Progenitor cell of endocrine pancreas (in vitro differentiated cells): ENCODE measurements at regions not wholly inside any gene's neighbourhood (a gene's known extent, or its start where the extent isn't known, plus 50 kb on each side); places are given as distances from the start of the nearest gene placed in this dataset.

Experiments
- DNase-seq: peaks from one replicate; pipeline ENCODE4 v3.0.0; 2021; ENCODE audit warnings: low spot score; ENCODE audit not compliant: unreplicated experiment
- H3K27ac Mint-ChIP-seq: 2 replicates; pipeline ENCODE4 v1.8.0; 2021; ENCODE audit warnings: mild to moderate bottlenecking, moderate library complexity, mixed read lengths
- H3K27me3 Mint-ChIP-seq: 2 replicates; pipeline ENCODE4 v1.8.0; 2021; ENCODE audit warnings: mixed read lengths
- H3K36me3 Mint-ChIP-seq: 2 replicates; pipeline ENCODE4 v1.8.0; 2022; ENCODE audit warnings: mixed read lengths; ENCODE audit not compliant: insufficient read depth
- H3K4me1 Mint-ChIP-seq: 2 replicates; pipeline ENCODE4 v1.8.0; 2021; ENCODE audit warnings: low read depth, mixed read lengths
- H3K4me3 Mint-ChIP-seq: 2 replicates; pipeline ENCODE4 v1.8.0; 2021; ENCODE audit warnings: low read depth, mild to moderate bottlenecking, moderate library complexity, mixed read lengths
- H3K9me3 Mint-ChIP-seq: 2 replicates; pipeline ENCODE4 v1.8.0; 2021; ENCODE audit warnings: low read depth, mixed read lengths
- TF ChIP-seq, protein P1 (sequence below): fragments of 200-600 bp; sonication (generic); IDR thresholded peaks from one replicate; pipeline ENCODE4 v1.5.0; 2021; ENCODE audit warnings: antibody characterized with exemption, mild to moderate bottlenecking; ENCODE audit not compliant: unreplicated experiment

DNA sequence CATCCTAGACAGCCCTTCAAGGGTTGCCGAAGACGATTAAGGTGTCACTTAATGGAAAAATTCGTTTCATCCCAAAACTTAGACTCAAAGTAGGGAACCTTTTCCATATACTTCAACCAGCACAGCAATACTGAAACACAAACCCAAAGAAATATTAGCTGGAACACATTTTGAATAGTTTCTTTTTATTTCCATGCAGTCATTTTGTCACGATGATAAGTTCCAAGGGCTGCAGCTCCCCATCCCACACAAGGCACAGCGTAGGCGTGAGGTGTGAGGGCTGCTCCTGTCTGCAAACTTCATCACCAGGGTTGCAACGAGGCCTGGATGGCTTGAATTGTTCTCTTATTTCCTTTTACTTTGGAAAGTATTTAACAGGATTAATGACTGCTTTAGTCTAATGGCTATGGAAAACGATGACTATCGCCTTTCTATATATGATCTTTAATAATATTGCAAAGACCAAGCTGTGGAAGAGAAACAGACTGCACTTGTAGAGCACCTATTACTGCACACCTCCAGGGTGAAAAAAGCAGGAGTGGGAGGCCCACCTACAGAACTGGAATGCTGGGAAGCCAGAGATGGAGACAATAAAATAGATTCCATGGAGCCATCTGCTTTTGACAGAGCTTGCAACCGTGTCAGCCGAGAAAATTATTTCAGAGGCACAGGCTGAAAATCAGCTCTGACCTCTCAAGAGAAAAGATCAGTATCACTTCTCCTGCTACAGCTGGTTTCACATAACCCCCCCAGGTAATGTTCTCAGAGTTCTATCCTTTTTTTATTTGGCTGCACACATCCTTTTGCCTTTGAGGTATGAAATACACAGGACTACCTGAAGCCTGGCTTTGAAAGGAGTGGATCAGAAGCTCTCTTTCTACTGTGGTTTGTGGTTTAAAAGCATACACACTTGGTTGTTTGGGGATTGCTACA, 274.5 kb upstream of the NBEA start:
- TF ChIP-seq, protein P1, sequence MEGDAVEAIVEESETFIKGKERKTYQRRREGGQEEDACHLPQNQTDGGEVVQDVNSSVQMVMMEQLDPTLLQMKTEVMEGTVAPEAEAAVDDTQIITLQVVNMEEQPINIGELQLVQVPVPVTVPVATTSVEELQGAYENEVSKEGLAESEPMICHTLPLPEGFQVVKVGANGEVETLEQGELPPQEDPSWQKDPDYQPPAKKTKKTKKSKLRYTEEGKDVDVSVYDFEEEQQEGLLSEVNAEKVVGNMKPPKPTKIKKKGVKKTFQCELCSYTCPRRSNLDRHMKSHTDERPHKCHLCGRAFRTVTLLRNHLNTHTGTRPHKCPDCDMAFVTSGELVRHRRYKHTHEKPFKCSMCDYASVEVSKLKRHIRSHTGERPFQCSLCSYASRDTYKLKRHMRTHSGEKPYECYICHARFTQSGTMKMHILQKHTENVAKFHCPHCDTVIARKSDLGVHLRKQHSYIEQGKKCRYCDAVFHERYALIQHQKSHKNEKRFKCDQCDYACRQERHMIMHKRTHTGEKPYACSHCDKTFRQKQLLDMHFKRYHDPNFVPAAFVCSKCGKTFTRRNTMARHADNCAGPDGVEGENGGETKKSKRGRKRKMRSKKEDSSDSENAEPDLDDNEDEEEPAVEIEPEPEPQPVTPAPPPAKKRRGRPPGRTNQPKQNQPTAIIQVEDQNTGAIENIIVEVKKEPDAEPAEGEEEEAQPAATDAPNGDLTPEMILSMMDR, result no peak

DNA sequence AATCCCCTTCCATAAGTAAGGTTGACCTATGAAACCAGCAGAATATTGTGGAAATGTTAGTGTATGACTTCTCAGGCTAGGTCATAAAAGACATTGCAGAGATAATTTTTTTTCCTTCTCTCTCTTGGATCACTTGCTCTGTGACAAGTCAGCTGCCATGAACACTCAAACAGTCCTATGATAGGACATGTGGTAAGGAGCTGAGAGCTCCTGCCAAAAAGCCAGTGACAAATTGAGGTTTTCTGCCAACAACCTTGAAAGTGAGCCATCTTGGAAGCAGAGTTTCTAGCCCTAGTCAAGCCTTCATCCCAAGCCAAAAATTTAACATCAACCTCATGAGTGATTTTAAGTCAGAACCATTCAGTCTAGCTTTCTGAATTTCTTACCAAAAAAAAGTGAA, 270.9 kb upstream of the NBEA start:
- TF ChIP-seq, protein P1, result no peak
- Mint-ChIP-seq H3K27ac (no peak overlapping the region), H3K4me1 (peaks cover 4% of the 10 kb centered on the region), H3K9me3 (no peaks in the 10 kb centered on the region), H3K36me3 (no peaks in the 10 kb centered on the region), H3K27me3 (peaks cover 3% of the 10 kb centered on the region), H3K4me3 (no peak overlapping the region)
- no peak for DNase-seq

More for the DNA sequence above, 274.5 kb upstream of the NBEA start:
- Mint-ChIP-seq H3K9me3 (no peaks in the 10 kb centered on the region), H3K4me1 (peaks cover 4% of the 10 kb centered on the region), H3K27me3 (peaks cover 3% of the 10 kb centered on the region), H3K27ac (no peak overlapping the region), H3K4me3 (no peak overlapping the region), H3K36me3 (no peaks in the 10 kb centered on the region)
- DNase-seq, result no peak

DNA sequence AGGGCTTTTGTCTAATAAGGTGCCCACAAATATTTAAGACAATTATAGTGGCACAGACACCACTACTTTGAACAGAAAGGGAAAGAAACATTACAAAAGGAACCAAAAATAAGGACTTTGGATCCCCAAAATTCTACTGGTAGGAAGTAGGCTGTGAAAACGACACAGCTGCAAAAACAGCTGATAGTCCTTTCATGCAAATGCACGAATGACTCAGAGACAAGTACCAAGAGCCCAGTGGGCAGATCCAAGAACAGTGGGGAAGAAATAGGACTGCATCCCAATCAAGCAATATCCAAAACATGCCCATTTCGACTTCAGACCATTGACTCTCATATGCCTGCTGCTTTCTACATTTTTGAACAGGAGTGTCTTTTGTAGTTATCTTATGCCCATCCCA, 269.4 kb upstream of the NBEA start:
- H3K27me3 Mint-ChIP-seq, result peaks cover 3% of the 10 kb centered on the region
- peaks cover 4% of the 10 kb centered on the region for H3K4me1 Mint-ChIP-seq
- DNase-seq, result no peak
- H3K36me3 Mint-ChIP-seq, result no peaks in the 10 kb centered on the region
- no peaks in the 10 kb centered on the region for H3K9me3 Mint-ChIP-seq
- H3K27ac Mint-ChIP-seq, result no peak overlapping the region
- H3K4me3 Mint-ChIP-seq, result no peak overlapping the region
- TF ChIP-seq, protein P1, result no peak

DNA sequence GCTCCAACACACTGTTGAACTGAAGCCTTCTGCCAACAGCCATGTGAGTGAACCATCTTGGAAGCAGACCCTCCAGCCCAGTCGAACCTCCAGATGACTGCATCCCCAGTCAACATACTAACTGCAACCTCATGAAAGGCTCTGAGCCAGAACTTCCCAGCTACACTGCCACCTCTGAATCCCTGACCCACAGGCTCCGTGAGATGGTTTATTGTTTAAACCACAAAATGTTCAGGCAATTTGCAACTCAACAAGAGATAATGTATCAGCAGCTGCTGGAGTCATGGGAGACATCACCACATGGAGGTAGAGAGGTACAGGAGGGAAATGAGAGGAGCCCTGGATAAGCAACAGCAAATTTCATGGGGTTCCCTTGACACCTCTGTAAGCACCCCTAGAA, 266.4 kb upstream of the NBEA start:
- H3K4me3 Mint-ChIP-seq, result no peak overlapping the region
- no peaks in the 10 kb centered on the region for H3K4me1 Mint-ChIP-seq
- no peak overlapping the region for H3K27ac Mint-ChIP-seq
- no peaks in the 10 kb centered on the region for H3K27me3 Mint-ChIP-seq
- TF ChIP-seq, protein P1, result no peak
- no peaks in the 10 kb centered on the region for H3K36me3 Mint-ChIP-seq
- H3K9me3 Mint-ChIP-seq, result no peaks in the 10 kb centered on the region
- no peak for DNase-seq

DNA sequence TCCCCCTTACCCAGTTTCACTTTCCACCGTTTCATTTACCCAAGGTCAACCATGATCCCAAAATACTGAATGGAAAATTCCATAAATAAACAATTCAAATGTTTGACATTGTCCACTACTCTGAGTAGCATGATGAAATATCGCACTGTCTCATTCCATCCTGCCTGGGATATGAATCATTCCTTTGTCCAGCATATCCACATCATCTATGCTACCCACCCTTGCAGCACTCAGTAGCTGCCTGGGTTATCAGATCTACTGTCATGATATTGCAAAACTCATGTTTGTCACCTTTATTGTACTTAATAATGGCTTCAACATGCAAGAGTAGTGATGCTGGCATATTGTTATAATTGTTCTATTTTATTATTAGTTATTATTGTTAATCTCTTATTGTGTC, 263.9 kb upstream of the NBEA start:
- Mint-ChIP-seq H3K36me3 (no peaks in the 10 kb centered on the region), H3K4me3 (no peak overlapping the region), H3K9me3 (no peaks in the 10 kb centered on the region), H3K27ac (no peak overlapping the region), H3K4me1 (peaks cover 2% of the 10 kb centered on the region), H3K27me3 (no peaks in the 10 kb centered on the region)
- TF ChIP-seq, protein P1, result no peak
- DNase-seq, result no peak
